NCI-H2107 treated with DMSO at 0.1 percent for 48 hours (cell line): ENCODE measurements at regions not wholly inside any gene's neighbourhood (a gene's known extent, or its start where the extent isn't known, plus 50 kb on each side); places are given as distances from the start of the nearest gene placed in this dataset.

ENCODE experiments used
- DNase-seq: peaks from one replicate; lab custom pipeline; 2025; ENCODE audit not compliant: unreplicated experiment; lab: John Stamatoyannopoulos, UW

DNA sequence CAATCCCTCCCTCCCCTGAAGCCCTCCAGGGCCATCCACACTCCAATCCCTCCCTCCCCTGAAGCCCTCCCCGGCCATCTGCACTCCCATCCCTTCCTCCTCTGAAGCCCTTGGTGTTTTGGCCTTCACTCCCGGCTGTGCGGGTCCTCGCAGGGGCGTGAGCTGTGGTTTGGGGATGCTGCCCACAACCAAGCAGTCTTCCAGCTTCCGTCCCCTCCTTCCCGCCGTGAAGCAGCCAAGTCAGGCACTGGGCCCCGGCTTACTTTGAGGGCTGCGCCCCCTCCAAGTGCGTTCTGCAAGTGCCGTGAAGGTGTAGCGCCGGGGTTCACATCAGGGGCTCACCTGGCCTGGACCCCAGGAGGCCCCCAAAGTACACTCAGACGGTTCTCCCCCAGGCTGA lies 335.9 kb downstream of the BRD1 start:
- no peak for DNase-seq

DNA sequence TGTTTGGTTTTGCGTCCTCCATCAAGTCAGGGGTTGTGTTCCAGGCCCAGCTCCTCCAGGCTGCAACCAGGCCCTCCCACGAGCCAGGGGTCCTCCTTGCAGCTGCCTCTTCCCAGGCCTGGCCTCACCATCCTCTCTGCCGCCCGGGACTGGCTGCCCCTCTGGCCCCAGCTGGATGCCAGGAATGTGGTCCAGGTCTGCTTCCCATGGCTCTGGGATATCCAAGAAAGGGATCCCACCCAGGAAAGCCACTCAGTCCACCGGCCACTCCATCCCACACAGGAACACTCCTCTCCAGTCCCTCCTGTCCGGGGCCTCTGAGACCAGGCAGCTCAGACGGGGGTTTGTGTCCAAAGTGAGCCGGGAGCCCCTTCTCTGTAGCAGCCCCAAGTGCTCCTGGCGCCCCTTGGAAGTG lies 336.4 kb downstream of the BRD1 start:
- DNase-seq, result no peak

DNA sequence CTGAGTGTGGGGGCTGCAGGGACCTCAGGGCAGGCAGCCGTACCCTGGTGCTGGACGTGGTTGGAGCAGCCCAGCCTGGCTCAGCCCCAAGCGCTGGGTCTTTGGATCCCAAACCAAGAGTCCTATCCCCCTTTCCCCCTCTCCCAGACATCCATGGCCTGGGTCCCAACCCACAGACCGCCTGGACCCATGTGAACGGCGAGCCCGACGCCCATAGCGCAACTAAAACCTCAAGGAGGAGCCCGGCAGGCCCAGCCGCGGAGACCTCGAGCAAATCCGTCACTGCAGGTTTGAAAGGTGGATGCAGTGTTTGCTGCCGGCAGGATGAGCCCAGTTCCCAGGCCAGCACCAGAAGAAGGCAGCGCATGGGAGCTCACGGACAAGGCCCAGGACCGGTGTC lies 337.0 kb downstream of the BRD1 start:
- DNase-seq, result no peak

DNA sequence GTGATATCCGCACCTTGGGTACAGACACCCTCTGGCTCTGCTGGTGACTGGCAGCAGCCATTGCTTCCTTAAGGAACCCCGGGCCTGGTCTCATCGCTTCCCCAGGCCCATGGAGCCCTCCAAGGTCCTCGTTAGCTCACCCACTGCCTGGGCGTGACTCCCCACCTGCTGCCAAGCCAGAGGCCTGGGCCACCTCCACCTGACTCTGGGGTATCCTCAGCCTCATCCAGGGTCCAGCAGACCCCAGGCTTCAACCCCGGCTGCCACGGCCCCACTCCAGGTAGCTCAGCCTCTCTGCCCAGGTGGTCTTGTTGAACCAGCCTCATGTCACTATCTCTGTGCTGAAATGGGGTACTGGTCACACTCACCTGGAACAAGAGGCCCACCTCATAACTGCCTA lies 337.9 kb downstream of the BRD1 start:
- DNase-seq, result no peak

DNA sequence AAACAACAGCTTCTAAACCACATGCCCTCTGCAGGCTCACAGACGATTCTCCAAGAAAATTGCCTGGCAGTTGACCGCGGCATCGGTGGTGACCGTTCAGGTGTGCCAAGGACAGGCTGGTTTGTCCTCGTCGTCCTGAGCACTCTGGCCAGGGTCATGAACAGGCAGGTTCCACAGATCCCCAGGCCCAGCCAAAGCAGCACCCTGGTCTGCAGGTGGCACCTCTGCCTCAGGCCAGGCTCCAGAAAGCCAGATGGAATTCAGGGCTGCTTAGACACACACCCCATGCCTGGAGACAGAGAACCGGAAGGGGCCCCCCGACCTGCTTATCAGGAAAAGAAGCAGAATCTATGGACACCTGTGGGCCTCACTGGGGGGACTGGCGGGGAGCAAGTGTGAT lies 338.7 kb downstream of the BRD1 start:
- DNase-seq, result no peak

DNA sequence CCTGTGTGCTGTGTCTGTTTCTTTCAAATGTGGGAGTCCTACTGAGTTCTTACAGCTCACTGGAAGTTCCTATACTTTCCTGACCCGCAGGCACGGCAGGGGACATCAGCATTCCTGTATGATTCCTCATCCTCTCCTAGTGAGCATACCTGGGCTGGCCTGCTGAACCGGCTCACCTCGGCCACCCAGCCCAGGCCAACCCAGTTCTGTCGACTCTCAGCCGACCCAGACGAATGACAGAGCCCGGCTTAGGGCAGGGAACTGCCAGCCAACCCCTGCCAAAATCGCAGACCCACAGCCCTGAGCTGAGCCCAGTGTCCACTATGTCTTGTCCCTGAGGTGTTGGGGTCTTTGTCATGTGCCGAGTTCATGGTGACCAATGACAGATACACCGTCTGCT lies 339.7 kb downstream of the BRD1 start:
- DNase-seq, result no peak

DNA sequence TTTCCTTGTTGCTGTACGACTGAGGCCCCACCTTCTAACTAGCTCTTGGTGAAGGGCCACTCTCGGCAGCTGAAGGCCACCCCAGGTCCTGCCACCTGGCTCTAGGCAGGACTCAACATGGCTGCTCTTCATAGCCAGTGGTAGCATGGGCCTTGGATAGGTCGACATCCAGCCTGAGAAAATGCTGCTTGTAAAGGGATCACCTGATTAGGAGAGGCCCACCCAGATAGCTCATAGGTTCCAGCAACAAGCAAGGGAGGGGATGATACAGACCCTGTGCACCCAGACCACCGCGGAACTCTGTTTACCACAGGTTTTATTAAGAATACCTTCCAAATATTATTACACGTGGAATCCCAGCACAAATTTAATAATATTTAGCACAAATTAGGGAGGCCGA lies 341.4 kb downstream of the BRD1 start:
- DNase-seq, result no peak

DNA sequence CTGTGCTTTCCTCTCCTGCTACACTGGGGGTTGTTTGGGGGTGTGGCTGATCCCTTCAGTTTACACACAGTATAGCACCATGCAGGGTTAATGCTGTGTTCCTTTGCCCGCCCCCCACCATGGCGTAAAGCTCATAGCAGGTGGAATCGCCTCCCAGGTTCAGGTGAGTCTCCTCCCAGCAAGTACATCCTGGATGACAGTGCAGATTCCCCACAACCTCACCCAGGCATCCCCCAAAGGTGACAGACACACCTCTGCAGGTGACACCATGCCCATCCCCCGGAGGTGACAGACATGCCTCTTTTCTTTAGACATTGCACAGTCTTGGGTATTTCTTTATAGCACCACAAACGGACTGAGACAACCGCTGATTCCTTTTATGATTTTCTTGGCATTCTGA lies 343.7 kb downstream of the BRD1 start:
- no peak for DNase-seq

DNA sequence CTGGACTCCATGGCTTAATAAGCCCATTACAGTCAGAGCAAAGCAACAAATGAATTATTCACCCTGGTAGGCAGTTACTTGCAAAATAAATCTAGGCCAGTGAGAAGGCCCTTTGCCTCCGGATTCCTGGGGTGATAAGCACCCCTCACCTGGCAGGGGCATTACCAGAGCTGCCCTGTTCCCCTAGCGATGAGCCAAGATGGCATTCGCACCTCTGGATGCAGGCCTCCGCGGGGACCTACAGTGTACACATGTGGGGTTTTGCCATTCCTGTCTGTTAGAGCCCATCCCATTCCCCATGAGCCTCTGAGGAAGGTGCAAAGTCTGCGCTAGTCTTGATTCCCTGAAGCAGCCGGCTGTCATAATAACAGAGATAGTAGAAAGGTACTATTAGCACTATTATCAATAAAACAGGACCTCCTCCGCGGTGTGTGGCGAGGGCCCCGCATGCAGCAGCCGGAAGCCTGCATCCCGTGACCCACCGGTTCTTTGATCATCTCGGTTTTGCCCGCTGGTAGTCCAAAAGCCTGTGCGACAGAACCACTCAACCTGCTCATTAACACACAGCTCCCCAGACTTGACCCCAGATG lies 344.3 kb downstream of the BRD1 start:
- no peak for DNase-seq

DNA sequence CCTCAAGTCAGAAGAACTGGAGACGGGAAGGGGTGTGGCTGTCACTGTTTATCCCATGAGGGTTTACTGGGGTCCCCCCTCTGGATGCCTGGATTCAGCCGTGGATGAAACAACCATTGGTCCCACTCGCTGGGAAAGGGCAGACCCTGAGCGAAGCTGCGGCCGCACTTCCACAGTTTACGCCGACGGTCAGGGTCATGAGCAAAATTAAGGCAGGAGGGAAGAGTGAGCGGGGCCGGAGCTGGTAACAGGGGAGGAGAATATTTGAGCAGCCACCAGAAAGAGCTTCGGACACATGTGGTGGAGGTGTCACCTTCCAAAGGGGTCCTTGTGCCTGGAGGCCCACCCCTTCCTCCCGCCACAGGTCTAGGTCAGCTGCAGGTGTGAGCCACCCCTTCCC lies 344.9 kb downstream of the BRD1 start:
- no peak for DNase-seq

DNA sequence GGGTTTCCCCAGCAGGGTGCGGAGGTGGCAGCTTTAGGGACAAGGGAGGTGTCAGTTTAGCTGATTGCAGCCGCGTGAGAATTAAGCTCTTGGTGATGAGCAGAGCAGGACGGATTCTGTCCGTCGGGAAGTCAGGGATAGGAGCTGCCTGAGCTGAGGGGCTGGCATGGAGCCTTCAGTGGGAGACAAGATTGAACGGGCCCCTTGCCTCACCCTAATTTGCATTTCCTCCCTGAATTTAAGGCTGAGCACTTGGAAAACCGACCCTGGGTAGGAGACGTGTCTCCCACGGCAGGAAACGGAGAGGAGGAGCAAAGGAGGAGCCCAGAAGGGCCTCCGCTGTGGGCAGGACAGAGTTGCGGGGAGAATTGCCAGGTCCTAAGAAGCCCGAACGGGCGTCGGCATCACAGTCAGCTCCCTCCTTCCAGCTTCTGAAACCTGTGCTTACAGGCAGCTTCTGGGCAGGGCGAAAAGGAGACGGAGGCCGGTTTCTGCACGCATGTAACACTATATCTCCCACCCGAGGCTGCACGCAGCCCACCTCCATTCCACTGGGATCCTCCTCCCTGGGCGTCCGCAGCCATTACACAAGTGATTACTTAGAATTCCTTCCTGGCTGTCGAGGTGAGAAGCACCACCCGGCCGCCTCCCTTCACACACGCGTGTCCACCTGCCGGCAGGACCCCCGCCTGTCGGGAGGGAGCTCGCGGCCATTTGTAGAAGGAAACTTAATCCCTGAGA lies 345.8 kb downstream of the BRD1 start:
- DNase-seq, result no peak

DNA sequence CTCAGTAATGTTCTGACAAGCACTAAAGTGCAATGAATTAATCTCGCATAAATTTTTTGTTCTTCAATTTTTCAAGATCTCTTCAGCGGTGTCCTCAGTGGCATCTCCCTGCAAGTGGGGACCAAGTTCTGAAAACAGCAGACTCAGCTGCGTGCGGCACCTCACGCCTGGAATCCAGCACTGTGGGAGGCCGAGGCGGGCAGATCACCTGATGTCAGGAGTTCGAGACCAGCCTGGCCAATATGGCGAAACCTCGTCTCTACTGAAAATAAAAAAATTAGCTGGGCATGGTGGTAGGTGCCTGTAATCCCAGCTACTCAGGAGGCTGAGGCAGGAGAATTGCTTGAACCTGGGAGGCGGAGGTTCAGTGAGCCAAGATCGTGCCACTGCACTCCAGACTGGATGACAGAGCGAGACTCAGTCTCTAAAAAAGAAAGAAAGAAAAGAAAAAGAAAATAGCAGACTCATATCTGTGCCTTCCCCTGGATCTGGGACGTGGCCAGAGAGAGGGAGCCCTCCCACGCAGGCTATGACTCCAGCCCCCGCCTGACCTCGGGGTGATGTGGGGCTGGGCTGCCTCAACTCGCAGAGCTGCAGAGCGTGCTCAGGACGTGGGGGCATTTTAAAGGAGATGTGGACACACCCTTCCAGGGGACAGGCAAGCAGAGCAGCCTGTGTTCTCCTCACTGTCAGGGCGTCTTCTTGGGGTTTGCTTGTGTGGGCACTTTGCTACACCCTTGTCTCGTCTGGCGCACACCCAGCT lies 346.6 kb downstream of the BRD1 start:
- no peak for DNase-seq

DNA sequence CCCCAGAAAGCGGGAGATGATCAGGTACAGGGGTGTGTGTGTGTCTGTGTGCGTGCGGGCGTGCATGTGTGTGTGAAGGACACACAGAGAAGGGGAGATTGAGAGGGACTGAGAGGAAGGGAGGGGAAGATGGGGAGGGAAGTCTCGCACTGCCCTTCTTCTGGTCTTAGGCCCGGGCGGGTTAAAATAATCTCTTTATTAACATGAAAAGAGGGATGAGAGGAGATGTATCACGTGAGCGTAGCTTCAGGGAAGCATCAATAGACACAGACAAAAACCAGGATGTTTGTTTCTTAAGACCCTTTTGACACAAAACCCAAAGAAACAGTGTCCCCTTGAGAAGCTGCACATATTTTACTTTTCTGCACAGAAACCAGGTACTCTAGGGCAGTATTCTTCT lies 347.3 kb downstream of the BRD1 start:
- no peak for DNase-seq

DNA sequence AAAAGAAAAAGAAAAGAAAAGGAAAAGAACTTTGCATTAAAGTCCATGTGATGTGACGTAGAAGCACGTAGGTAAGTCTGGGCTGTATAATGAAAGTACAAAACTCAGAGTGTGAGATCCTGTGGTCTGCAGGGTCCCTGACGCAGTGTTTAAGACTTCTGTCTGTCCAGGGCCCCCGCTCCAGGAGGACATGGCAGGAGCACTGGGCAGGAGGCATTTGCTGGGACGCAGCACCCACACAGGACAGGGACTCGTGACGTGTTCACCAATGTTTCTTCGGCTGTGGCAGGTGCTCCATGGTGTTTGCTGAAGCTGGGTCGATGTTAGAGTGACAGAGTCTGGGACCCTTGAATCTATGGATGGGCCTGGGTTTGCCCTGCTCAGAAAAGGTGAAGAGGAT lies 348.1 kb downstream of the BRD1 start:
- no peak for DNase-seq

DNA sequence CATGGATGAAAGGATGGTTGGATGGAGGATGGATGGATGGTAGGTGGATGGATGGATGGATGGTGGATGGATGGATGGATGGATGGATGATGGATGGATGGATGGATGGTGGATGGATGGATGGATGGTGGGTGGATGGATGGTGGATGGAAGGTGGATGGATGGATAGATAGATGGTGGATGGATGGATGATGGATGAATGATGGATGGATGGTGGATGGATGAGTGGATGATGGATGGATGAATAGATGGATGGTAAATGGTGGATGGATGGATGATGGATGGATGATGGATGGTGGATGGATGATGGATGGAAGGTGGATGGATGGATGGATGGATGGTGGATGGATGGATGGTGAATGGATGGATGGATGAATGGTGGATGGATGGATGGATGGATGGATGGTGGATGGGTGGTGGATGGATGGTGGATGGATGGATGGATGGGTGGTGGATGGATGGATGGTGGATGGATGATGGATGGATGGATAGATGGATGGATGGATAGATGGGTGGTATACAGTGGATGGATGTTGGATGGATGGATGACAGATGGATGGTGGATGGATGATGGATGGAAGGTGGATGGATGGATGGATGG lies 350.8 kb downstream of the BRD1 start:
- DNase-seq, result no peak

DNA sequence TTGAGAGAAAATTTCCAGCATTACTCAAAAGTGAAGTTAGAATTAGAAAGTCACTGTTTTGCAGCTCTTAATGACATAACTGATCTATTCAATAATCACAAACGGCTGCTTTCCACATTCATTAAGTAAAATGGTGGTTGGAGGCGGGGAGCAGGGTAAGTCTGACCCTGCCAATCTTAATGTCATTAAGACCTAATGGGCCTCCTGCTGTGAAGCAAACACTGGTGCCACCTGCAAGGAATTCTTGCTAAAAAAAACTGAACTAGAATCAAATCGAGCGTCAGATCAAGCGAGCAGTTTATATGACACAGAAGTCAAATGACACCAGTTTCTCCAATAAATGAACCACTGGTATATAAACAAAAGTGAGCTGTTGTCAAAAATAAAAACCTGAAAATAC lies 351.5 kb downstream of the BRD1 start:
- DNase-seq, result no peak

DNA sequence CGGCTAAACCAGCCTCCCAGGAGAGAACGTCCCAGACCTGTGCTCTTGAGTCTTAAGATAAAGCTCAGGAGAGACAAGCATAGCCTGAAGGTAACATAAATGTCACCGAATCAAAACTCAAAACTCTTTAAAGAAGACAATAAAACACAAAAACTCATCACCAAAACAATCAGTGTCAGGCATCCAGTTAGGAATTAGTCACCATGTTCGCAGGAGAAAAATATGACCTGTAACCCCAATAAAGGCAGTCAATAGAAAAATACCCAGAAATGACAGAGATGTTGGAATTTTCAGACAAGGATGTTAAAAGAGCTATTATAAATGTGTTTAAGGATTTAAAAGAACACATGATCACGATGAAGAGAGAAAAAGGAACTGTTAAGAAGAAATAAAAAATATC lies 352.4 kb downstream of the BRD1 start:
- DNase-seq, result no peak

DNA sequence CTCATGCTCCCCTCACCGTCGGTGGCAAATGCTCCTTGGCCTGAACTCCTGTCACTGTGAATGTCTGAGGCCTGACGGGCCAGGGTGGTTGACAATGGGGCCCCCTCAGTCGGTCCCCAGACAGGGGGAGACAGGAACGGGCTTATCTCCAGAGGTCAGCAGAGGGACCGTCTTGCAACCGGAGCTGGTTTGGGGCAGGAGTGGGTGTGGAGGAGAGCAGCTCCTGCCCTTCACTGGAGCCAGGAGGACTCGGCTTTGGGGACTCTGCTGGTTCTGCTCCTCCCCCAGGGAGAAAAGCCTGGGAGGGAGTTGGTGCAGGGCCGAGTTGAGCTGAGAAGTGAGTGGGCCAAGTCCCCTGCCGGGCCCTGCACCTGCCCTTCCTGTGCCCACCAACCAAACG lies 354.4 kb downstream of the BRD1 start:
- DNase-seq, result no peak

DNA sequence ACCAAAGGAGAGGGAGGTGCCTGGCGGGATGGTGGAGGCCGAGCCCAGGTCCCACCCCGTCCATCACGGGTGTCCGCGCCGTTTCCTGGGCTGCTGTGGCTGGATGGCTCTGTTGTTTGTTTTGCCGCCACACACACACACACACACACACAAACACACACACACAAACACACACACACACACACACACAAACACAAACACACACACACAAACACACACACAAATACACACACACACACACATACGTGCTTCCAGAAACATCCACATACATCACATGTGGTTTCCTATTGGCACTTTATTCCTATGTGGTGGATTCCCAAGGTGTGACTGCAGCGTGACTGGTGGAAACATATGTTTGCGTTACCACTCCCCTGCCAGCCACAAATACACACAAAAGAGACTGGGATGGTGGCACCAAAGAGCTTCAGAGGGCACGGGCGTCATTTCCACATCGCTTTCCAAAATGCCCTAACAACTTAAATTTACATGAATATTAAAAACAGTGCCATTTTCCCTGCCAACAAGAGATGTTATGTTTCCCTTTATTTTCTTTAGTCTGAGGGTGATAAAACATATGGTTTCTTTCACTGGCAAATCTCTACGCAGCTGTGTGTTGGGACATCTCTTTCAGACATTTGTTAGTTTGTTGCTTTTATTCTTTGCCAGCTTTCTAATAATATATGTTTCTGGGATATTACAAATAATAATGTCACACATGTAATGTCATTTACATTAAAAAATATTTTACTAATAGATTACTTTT lies 356.8 kb downstream of the BRD1 start:
- no peak for DNase-seq

DNA sequence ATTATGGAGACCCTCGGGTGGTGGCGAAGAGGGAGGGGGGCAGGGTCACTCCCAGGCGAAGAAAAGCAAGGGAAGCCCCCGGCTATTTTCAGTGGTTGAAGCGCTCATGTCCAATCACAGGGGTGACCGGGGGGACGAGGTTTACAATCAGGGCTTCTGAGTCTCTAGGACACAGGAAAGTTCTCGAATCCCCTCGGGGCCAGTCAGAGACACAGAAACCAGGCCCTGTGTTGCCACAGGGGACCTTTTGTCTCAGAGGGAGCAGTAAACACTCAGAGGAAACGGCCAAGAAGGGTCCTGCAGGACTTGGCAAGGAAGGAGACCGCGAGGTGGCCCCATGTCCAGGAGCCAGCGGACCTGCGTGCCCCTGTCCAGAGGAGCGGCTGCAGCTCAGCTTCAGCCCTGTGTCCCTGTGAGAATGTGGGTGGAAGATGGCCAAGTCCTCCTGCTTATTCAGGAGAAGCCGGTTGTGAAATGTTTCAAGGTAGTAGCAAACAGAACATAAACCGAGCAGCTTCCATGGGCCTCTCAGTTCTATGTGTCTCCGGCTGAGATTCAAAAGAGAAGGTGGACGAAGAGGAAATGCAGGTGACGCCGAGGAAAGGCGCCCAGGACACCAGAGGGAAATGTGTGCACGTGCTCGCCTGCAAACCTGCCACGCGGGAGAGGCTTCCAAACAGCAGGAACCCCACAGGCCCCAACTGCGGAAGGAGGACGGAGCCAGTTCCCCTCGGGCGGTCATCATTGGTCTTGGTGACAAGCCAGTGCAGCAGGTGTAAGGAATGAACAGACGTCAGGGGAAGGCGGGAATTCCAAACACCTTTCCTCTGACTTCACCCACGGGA lies 357.6 kb downstream of the BRD1 start:
- DNase-seq, result no peak
